CD4-positive, alpha-beta T cell (primary cell): ENCODE measurements at regions not wholly inside any gene's neighbourhood (a gene's known extent, or its start where the extent isn't known, plus 50 kb on each side); places are given as distances from the start of the nearest gene placed in this dataset.

Experiments used
- ATAC-seq: fragments of 200-7000 bp; cut with Tn5 transposase; one replicate; pipeline ENCODE4 v1.10.0; 2022; ENCODE audit warnings: mild to moderate bottlenecking; ENCODE audit not compliant: poor library complexity
- CTCF ChIA-PET: fragments of 350-600 bp; sonication (Branson Sonifier 250); formaldehyde crosslinking; loops from one replicate; lab custom pipeline; 2021; ENCODE audit warnings: antibody characterized with exemption, inconsistent platforms; lab: Charles Lee
- POLR2A ChIA-PET: fragments of 350-600 bp; sonication (Branson Sonifier 250); formaldehyde crosslinking; loops from one replicate; lab custom pipeline; 2021; ENCODE audit warnings: antibody characterized with exemption, inconsistent platforms; lab: Charles Lee
- DNase-seq, 14 experiments: peaks; one replicate each; pipeline ENCODE4 v3.0.0-alpha.2; 2013 to 2020; ENCODE audit warnings: mixed read lengths in 2 of 14
- H3K27ac ChIP-seq, 2 donors: one replicate each; pipeline versions ENCODE4 v1.5.1 to v1.7.0; 2013; ENCODE audit warnings: low read length in 2 of 2, low read depth in 1 of 2, mild to moderate bottlenecking in 1 of 2
- H3K27me3 ChIP-seq, 2 experiments: 1 replicate in 1 of 2; 2 replicates in 1 of 2; pipeline versions ENCODE4 v1.6.1 to v1.7.0; 2013; ENCODE audit warnings: low read length in 2 of 2, control low read depth in 1 of 2, mild to moderate bottlenecking in 1 of 2, moderate library complexity in 1 of 2; ENCODE audit not compliant: insufficient read depth in 2 of 2, control insufficient read depth in 1 of 2
- H3K36me3 ChIP-seq: one replicate; pipeline ENCODE4 v1.6.1; 2013; ENCODE audit warnings: low read length, control low read depth; ENCODE audit not compliant: insufficient read depth
- H3K4me1 ChIP-seq: one replicate; pipeline ENCODE4 v1.6.1; 2013; ENCODE audit warnings: low read length, control low read depth; ENCODE audit not compliant: insufficient read depth
- H3K4me3 ChIP-seq: one replicate; pipeline ENCODE4 v1.5.1; 2013; ENCODE audit warnings: mild to moderate bottlenecking, low read length, moderate library complexity
- H3K9me3 ChIP-seq, 2 experiments: 1 replicate in 1 of 2; 2 replicates in 1 of 2; pipeline versions ENCODE4 v1.6.1 to v1.7.0; 2013; ENCODE audit warnings: low read length in 2 of 2, mild to moderate bottlenecking in 2 of 2, control low read depth in 1 of 2, moderate library complexity in 1 of 2; ENCODE audit not compliant: control insufficient read depth in 1 of 2, insufficient read depth in 1 of 2
- H3K27ac Mint-ChIP-seq: one replicate; pipeline ENCODE4 v1.8.0; 2020; ENCODE audit warnings: mixed read lengths
- H3K27me3 Mint-ChIP-seq: one replicate; pipeline ENCODE4 v1.8.0; 2021; ENCODE audit warnings: mixed read lengths
- H3K36me3 Mint-ChIP-seq: one replicate; pipeline ENCODE4 v1.8.0; 2021; ENCODE audit warnings: low read depth, mixed read lengths
- H3K4me1 Mint-ChIP-seq: one replicate; pipeline ENCODE4 v1.8.0; 2021; ENCODE audit warnings: low read depth, mixed read lengths
- H3K4me3 Mint-ChIP-seq: one replicate; pipeline ENCODE4 v1.8.0; 2020; ENCODE audit warnings: mild to moderate bottlenecking, mixed read lengths
- H3K9me3 Mint-ChIP-seq: one replicate; pipeline ENCODE4 v1.8.0; 2020; ENCODE audit warnings: mixed read lengths
- CTCF ChIP-seq: fragments of 200-600 bp; IDR thresholded peaks from one replicate; pipeline ENCODE4 v1.8.0; 2022; ENCODE audit warnings: antibody characterized with exemption, mild to moderate bottlenecking
- intact Hi-C, 2 experiments: fragments of 100-400 bp; cut with DNase I in 1 of 2; cut with micrococcal nuclease in 1 of 2; formaldehyde crosslinking; loops; one replicate each; pipeline versions ENCODE4 v1.15.1 to v1.9.0; 2023 to 2025; cut with DNase I, micrococcal nuclease

DNA sequence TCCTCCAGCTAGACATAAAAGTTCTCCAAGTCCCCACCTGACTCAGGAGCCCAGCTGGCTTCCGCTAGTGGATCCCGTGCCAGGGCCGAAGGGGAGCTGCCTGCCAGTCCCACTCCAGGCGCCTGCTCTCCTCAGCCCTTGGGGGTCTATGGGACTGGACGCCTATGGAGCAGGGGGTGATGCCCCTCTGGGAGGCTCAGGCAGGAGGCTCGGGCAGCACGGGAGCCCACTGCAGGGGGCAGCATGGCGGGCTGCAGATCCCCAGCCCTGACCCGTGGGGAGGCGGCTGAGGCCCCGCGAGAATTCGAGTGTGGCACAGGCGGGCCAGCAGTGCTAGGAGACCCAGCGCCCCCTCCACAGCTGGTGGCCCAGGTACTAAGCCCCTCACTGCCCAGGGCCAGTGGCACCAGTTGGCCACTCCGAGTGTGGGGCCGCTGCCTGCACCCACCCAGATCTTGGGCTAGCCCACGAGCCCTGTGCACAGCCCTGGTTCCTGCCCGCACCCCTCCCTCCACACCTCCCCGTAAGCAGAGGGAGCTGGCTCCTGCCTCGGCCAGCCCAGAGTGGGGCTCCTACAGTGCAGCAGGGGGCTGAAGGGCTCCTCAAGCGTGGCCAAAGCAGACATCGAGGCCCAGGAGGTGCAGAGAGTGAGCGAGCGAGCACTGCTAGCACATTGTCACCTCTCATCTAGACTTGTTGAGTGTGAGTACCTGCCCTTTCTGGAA, 221.3 kb upstream of the NSMCE3 start:
- Mint-ChIP-seq H3K27me3 (peaks cover 9% of the 10 kb centered on the region), H3K9me3 (no peaks in the 10 kb centered on the region), H3K27ac (no peak overlapping the region), H3K36me3 (no peaks in the 10 kb centered on the region), H3K4me1 (no peaks in the 10 kb centered on the region), H3K4me3 (no peak overlapping the region)
- CTCF ChIA-PET = no interaction called here
- DNase-seq (no peak), ATAC-seq (no peak)
- H3K4me3 ChIP-seq = no peak overlapping the region
- no peaks in the 10 kb centered on the region for H3K36me3 ChIP-seq
- no peaks in the 10 kb centered on the region for H3K4me1 ChIP-seq
- intact Hi-C loops = no loop called here
- peaks cover 0 to 4% of the 10 kb centered on the region in 2 experiments for H3K27me3 ChIP-seq
- TF ChIP-seq CTCF = no peak
- peaks cover 0 to 13% of the 10 kb centered on the region in 2 experiments for H3K9me3 ChIP-seq
- no peak overlapping the region for H3K27ac ChIP-seq
- POLR2A ChIA-PET = no interaction called here

- Histone ChIP-seq H3K4me3 (no peak overlapping the region), H3K4me1 (no peaks in the 10 kb centered on the region), H3K9me3 (peaks cover 0 to 5% of the 10 kb centered on the region in 2 experiments), H3K27ac (no peak overlapping the region), H3K27me3 (peaks cover 0 to 5% of the 10 kb centered on the region in 2 experiments), H3K36me3 (no peaks in the 10 kb centered on the region)
- H3K4me1 Mint-ChIP-seq = no peaks in the 10 kb centered on the region
- H3K9me3 Mint-ChIP-seq = no peaks in the 10 kb centered on the region
- H3K27ac Mint-ChIP-seq = no peak overlapping the region
- ChIA-PET POLR2A (no interaction called here), CTCF (no interaction called here)
- no peak overlapping the region for H3K4me3 Mint-ChIP-seq
- no peaks in the 10 kb centered on the region for H3K36me3 Mint-ChIP-seq
- H3K27me3 Mint-ChIP-seq = peaks cover 38% of the 10 kb centered on the region
- ATAC-seq = no peak
- intact Hi-C loops = no loop called here
- DNase-seq = no peak
- no peak for TF ChIP-seq CTCF
Observed at GRCh38 chr15:29480949-29481348, 211.3 kb upstream of the NSMCE3 start.

- H3K9me3 Mint-ChIP-seq = no peaks in the 10 kb centered on the region
- Histone ChIP-seq H3K27ac (no peak overlapping the region), H3K9me3 (peaks cover 0 to 5% of the 10 kb centered on the region in 2 experiments), H3K4me3 (no peak overlapping the region), H3K27me3 (peaks cover 0 to 5% of the 10 kb centered on the region in 2 experiments), H3K36me3 (no peaks in the 10 kb centered on the region), H3K4me1 (no peaks in the 10 kb centered on the region)
- no peak for ATAC-seq
- no peaks in the 10 kb centered on the region for H3K36me3 Mint-ChIP-seq
- no peak overlapping the region for H3K27ac Mint-ChIP-seq
- POLR2A ChIA-PET = no interaction called here
- intact Hi-C loops = no loop called here
- no peak overlapping the region for H3K4me3 Mint-ChIP-seq
- H3K27me3 Mint-ChIP-seq = peaks cover 33% of the 10 kb centered on the region
- CTCF ChIA-PET = no interaction called here
- DNase-seq = no peak
- no peak for TF ChIP-seq CTCF
- no peaks in the 10 kb centered on the region for H3K4me1 Mint-ChIP-seq
Observed at GRCh38 chr15:29480278-29480677, 210.7 kb upstream of the NSMCE3 start.
